ENCODE measurements at regions not wholly inside any gene's neighbourhood (a gene's known extent, or its start where the extent isn't known, plus 50 kb on each side); places are given as distances from the start of the nearest gene placed in this dataset.

GRCh38 chr1:68994096-68994495 lies 497.2 kb upstream of the DEPDC1 start:
- Histone ChIP-seq H3K4me3 (no peak overlapping the region), H3K27ac (no peak overlapping the region), H3K4me1 (no peaks in the 10 kb centered on the region), H3K36me3 (ENCODE audit: insufficient read depth in 1 of 2, low read depth in 1 of 2) (no peaks in the 10 kb centered on the region), H3K27me3 (ENCODE audit: insufficient read depth in 3 of 3, low read length in 2 of 3) (no peaks in the 10 kb centered on the region), H3K9me3 (peaks cover 3% of the 10 kb centered on the region)
- WGBS, 3 donors, result 48 to 66% (median 54%) methylated on average over 4 of the region's 4 CpGs
- no peak for TF ChIP-seq CTCF (IDR thresholded peaks at IDR 0.05)
- no peak for ATAC-seq
- intact Hi-C loops (cut with DNase I), result no loop called here
- no peak for DNase-seq

GRCh38 chr1:69016468-69016867 lies 519.6 kb upstream of the DEPDC1 start:
- DNase-seq (no peak), ATAC-seq (no peak)
- Histone ChIP-seq H3K9me3 (no peaks in the 10 kb centered on the region), H3K4me3 (no peak overlapping the region), H3K27me3 (ENCODE audit: insufficient read depth in 3 of 3, low read length in 2 of 3) (no peaks in the 10 kb centered on the region), H3K36me3 (ENCODE audit: insufficient read depth in 1 of 2, low read depth in 1 of 2) (no peaks in the 10 kb centered on the region), H3K4me1 (no peaks in the 10 kb centered on the region), H3K27ac (no peak overlapping the region)
- no peak for TF ChIP-seq CTCF (IDR thresholded peaks at IDR 0.05)
- intact Hi-C loops (cut with DNase I), result no loop called here

GRCh38 chr1:69029649-69030048 lies 532.8 kb upstream of the DEPDC1 start:
- Histone ChIP-seq H3K27ac (no peak overlapping the region), H3K36me3 (ENCODE audit: insufficient read depth in 1 of 2, low read depth in 1 of 2) (no peaks in the 10 kb centered on the region), H3K9me3 (no peaks in the 10 kb centered on the region), H3K4me3 (no peak overlapping the region), H3K27me3 (ENCODE audit: insufficient read depth in 3 of 3, low read length in 2 of 3) (no peaks in the 10 kb centered on the region), H3K4me1 (no peaks in the 10 kb centered on the region)
- intact Hi-C loops (cut with DNase I), result no loop called here
- ATAC-seq (no peak), DNase-seq (no peak)
- WGBS, 3 donors, result 75 to 83% (median 78%) methylated on average over 3 of the region's 3 CpGs
- no peak for TF ChIP-seq CTCF (IDR thresholded peaks at IDR 0.05)

GRCh38 chr1:69038379-69038778 lies 529.3 kb upstream of the LRRC7 start:
- H3K36me3 ChIP-seq (ENCODE audit: insufficient read depth in 1 of 2, low read depth in 1 of 2), result no peaks in the 10 kb centered on the region
- H3K27me3 ChIP-seq (ENCODE audit: insufficient read depth in 3 of 3, low read length in 2 of 3), result no peaks in the 10 kb centered on the region
- DNase-seq, result no peak
- H3K27ac ChIP-seq, result no peak overlapping the region
- H3K9me3 ChIP-seq, result no peaks in the 10 kb centered on the region
- no peak overlapping the region for H3K4me3 ChIP-seq
- no peak for ATAC-seq
- intact Hi-C loops (cut with DNase I), result no loop called here
- H3K4me1 ChIP-seq, result no peaks in the 10 kb centered on the region
- TF ChIP-seq CTCF (IDR thresholded peaks at IDR 0.05), result no peak

- ATAC-seq, result no peak
- no peaks in the 10 kb centered on the region for H3K4me1 ChIP-seq
- H3K27me3 ChIP-seq (ENCODE audit: insufficient read depth in 3 of 3, low read length in 2 of 3), result no peaks in the 10 kb centered on the region
- intact Hi-C loops (cut with DNase I), result no loop called here
- no peak overlapping the region for H3K27ac ChIP-seq
- TF ChIP-seq CTCF (IDR thresholded peaks at IDR 0.05), result no peak
- H3K4me3 ChIP-seq, result no peak overlapping the region
- DNase-seq, result no peak
- no peaks in the 10 kb centered on the region for H3K9me3 ChIP-seq
- WGBS, 3 donors, result 95 to 100% (median 100%) methylated on average over 1 of the region's 1 CpG
- H3K36me3 ChIP-seq (ENCODE audit: insufficient read depth in 1 of 2, low read depth in 1 of 2), result no peaks in the 10 kb centered on the region
These were observed 522.1 kb upstream of the LRRC7 start for GRCh38 chr1:69045572-69045971.

Data from psoas muscle (tissue), 7 donors.